ENCODE measurements at regions not wholly inside any gene's neighbourhood (a gene's known extent, or its start where the extent isn't known, plus 50 kb on each side); places are given as distances from the start of the nearest gene placed in this dataset.

- Histone ChIP-seq H4K20me1 (ENCODE audit: insufficient read depth, low read length) (no peaks in the 10 kb centered on the region), H3K27ac (ENCODE audit: insufficient read depth, low read length) (no peak overlapping the region), H3K9ac (ENCODE audit: low read depth, low read length) (no peak overlapping the region), H2AK9ac (replicated peaks; ENCODE audit: low read depth, low read length, poor library complexity) (no peak overlapping the region), H2BK5ac (ENCODE audit: low read depth, low read length, poor library complexity, severe bottlenecking) (no peak overlapping the region), H3K4me2 (ENCODE audit: low read depth, low read length) (no peak overlapping the region), H2BK15ac (ENCODE audit: low read depth, low read length) (no peak overlapping the region), H3K14ac (replicated peaks; ENCODE audit: low read depth, low read length) (no peak overlapping the region), H3K18ac (ENCODE audit: low read depth, low read length) (no peak overlapping the region), H4K8ac (ENCODE audit: low read depth in 2 of 2, low read length in 2 of 2) (no peak overlapping the region), H3K9me3 (ENCODE audit: control insufficient read depth, insufficient read depth, low read length) (peaks cover 4% of the 10 kb centered on the region; the same call in 1 of the 2 replicates), H3K23ac (ENCODE audit: low read depth, low read length) (no peak overlapping the region), H3K27me3 (ENCODE audit: control insufficient read depth, insufficient read depth, low read length) (no peaks in the 10 kb centered on the region), H3K79me1 (ENCODE audit: low read depth in 1 of 2, low read length in 2 of 2) (no peaks in the 10 kb centered on the region), H3K4me1 (ENCODE audit: control insufficient read depth, insufficient read depth, low read length) (no peaks in the 10 kb centered on the region), H3K56ac (ENCODE audit: extremely low read depth, insufficient read depth, low read length) (no peak overlapping the region), H2AK5ac (ENCODE audit: low read depth, low read length) (no peak overlapping the region), H3K9me1 (ENCODE audit: insufficient read depth, low read length) (no peaks in the 10 kb centered on the region), H3K36me3 (ENCODE audit: control insufficient read depth, insufficient read depth, low read length) (no peaks in the 10 kb centered on the region), H3K4me3 (ENCODE audit: insufficient read depth, low read depth, low read length) (no peak overlapping the region), H2BK120ac (ENCODE audit: low read depth, low read length) (no peak overlapping the region), H2BK20ac (ENCODE audit: low read depth, low read length) (no peak overlapping the region), H4K91ac (ENCODE audit: insufficient read depth, low read depth, low read length) (no peak overlapping the region), H4K5ac (ENCODE audit: low read depth, low read length) (no peak overlapping the region), H2AFZ (replicated peaks; ENCODE audit: low read length, poor library complexity) (no peak overlapping the region), H3K4ac (ENCODE audit: low read depth, low read length) (no peak overlapping the region)
- DNase-seq, result no peak
- ATAC-seq (ENCODE audit: low read depth), result no peak
- in situ Hi-C loops (cut with MboI; ENCODE audit: low sequenced_read_pairs) (no loop called here), dilution Hi-C loops (cut with HindIII; ENCODE audit: low sequenced_read_pairs, unreplicated experiment) (no loop called here), intact Hi-C loops (cut with micrococcal nuclease) (loop anchor here (5.0 kb wide), 1 partner anchor 1732 kb away; no protein-coding TSS in a partner anchor)
- no peak for TF ChIP-seq CHD1 (IDR thresholded peaks at IDR 0.05; ENCODE audit: low read depth, low read length)
- TF ChIP-seq MXI1 (IDR thresholded peaks at IDR 0.05; ENCODE audit: borderline replicate concordance, low read depth, low read length), result no peak
- no peak for TF ChIP-seq RCOR1 (IDR thresholded peaks at IDR 0.05; ENCODE audit: insufficient replicate concordance, low read length)
- no peak for TF ChIP-seq NFE2L2 (IDR thresholded peaks at IDR 0.05; ENCODE audit: low read depth, low read length)
- TF ChIP-seq RAD21 (IDR thresholded peaks at IDR 0.05; ENCODE audit: low read length), result no peak
- no peak for TF ChIP-seq RFX5 (IDR thresholded peaks at IDR 0.05; ENCODE audit: low read depth, low read length)
- no peak for TF ChIP-seq MAZ (IDR thresholded peaks at IDR 0.05; ENCODE audit: borderline replicate concordance, low read depth, low read length)
- TF ChIP-seq ELK1 (IDR thresholded peaks at IDR 0.05; ENCODE audit: borderline replicate concordance, low read depth, low read length), result no peak
- POLR2A ChIA-PET (ENCODE audit: unreplicated experiment), result no interaction called here
- no CpG with 5 or more reads among the region's 9 CpGs for WGBS, 2 experiments (ENCODE audit: extremely low coverage in 2 of 2, insufficient read length in 1 of 2)
- BruUV-seq (replicated peaks), result no TSS peak
- CTCF ChIA-PET, result no interaction called here
Measured at GRCh38 chr14:27384124-27384523, 786.3 kb upstream of the NOVA1 start.

Measured in IMR-90 (cell line).